Uterus (tissue), 2 donors: ENCODE measurements at regions not wholly inside any gene's neighbourhood (a gene's known extent, or its start where the extent isn't known, plus 50 kb on each side); places are given as distances from the start of the nearest gene placed in this dataset.

Source experiments
- CTCF ChIP-seq, 4 experiments: fragments of 200-600 bp in 2 of 4; fragments of 450-650 bp in 2 of 4; sonication (generic) in 2 of 4; IDR thresholded peaks; one replicate each; pipeline ENCODE4 v1.5.1; 2016 to 2019; ENCODE audit warnings: antibody characterized with exemption in 4 of 4, mild to moderate bottlenecking in 2 of 4, moderate library complexity in 1 of 4
- POLR2A ChIP-seq, 2 donors: fragments of 450-650 bp; IDR thresholded peaks; one replicate each; pipeline ENCODE4 v1.6.1; 2016; ENCODE audit warnings: antibody characterized with exemption in 2 of 2, mild to moderate bottlenecking in 1 of 2, moderate library complexity in 1 of 2

GRCh38 chr10:8969853-8970252, 915.4 kb downstream of the GATA3 start:
- TF ChIP-seq CTCF (IDR thresholded peaks at IDR 0.05) (no peak), POLR2A (IDR thresholded peaks at IDR 0.05) (no peak)
